Lower leg skin (tissue), 3 donors: ENCODE measurements at regions not wholly inside any gene's neighbourhood (a gene's known extent, or its start where the extent isn't known, plus 50 kb on each side); places are given as distances from the start of the nearest gene placed in this dataset.

Experiments used
- CTCF ChIP-seq, 3 donors: fragments of 450-650 bp; IDR thresholded peaks; one replicate each; pipeline ENCODE4 v1.5.1; 2016; ENCODE audit warnings: antibody characterized with exemption in 3 of 3, mild to moderate bottlenecking in 3 of 3, moderate library complexity in 2 of 3
- POLR2A ChIP-seq, 2 donors: fragments of 450-650 bp; IDR thresholded peaks; one replicate each; pipeline ENCODE4 v1.6.1; 2016 to 2017; ENCODE audit warnings: antibody characterized with exemption in 2 of 2, mild to moderate bottlenecking in 1 of 2, moderate library complexity in 1 of 2

GRCh38 chr5:99176186-99176585 lies 247.4 kb upstream of the CHD1 start:
- no peak for TF ChIP-seq CTCF (IDR thresholded peaks at IDR 0.05)
- no peak for TF ChIP-seq POLR2A (IDR thresholded peaks at IDR 0.05)
